Stimulated activated effector memory CD8-positive, alpha-beta T cell treated with anti-CD3 and anti-CD28 coated beads, Interleukin-12 subunit alpha, Interleukin-12 subunit beta, amount 100 ng/mL, for 72 hours (primary cell): ENCODE measurements at regions not wholly inside any gene's neighbourhood (a gene's known extent, or its start where the extent isn't known, plus 50 kb on each side); places are given as distances from the start of the nearest gene placed in this dataset.

Source experiments
- ATAC-seq: fragments of 150-1000 bp; cut with Tn5 transposase; 2 replicates; pipeline ENCODE4 v1.10.0; 2021
- DNase-seq, 2 donors: peaks; one replicate each; pipeline ENCODE4 v3.0.0; 2021 to 2022; ENCODE audit warnings: low spot score in 2 of 2
- H3K27ac Mint-ChIP-seq: one replicate; pipeline ENCODE4 v1.8.0; 2022; ENCODE audit warnings: mild to moderate bottlenecking, mixed read lengths
- H3K36me3 Mint-ChIP-seq: one replicate; pipeline ENCODE4 v1.8.0; 2022; ENCODE audit warnings: mild to moderate bottlenecking, mixed read lengths
- H3K4me1 Mint-ChIP-seq: one replicate; pipeline ENCODE4 v1.8.0; 2022; ENCODE audit warnings: mixed read lengths
- H3K4me3 Mint-ChIP-seq: one replicate; pipeline ENCODE4 v1.8.0; 2022; ENCODE audit warnings: mild to moderate bottlenecking, mixed read lengths
- H3K9me3 Mint-ChIP-seq: one replicate; pipeline ENCODE4 v1.8.0; 2022; ENCODE audit warnings: mixed read lengths

DNA sequence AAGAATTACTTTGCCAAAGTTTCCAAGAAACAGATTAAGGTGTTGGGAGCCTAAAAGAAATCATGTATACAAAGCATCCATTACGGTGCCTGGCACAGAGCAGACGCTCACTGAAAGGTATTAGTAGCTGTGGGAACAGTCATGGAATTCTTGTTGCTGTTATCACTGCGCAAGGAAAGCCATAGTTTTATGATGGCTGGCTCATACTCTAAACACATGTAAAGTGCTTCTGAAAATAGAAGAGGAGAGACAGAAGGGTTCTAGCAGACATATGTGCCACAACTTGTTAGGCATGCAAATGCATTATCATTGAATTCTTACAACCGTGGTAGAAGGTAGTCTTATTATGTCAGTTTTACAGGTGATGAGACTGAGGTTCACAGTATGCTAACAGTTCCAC is 112.4 kb downstream of the TENT5A start:
- peaks cover 11% of the 10 kb centered on the region for H3K9me3 Mint-ChIP-seq
- no peak for DNase-seq
- no peaks in the 10 kb centered on the region for H3K4me1 Mint-ChIP-seq
- no peaks in the 10 kb centered on the region for H3K36me3 Mint-ChIP-seq
- no peak overlapping the region for H3K27ac Mint-ChIP-seq
- no peak overlapping the region for H3K4me3 Mint-ChIP-seq
- ATAC-seq: no peak

DNA sequence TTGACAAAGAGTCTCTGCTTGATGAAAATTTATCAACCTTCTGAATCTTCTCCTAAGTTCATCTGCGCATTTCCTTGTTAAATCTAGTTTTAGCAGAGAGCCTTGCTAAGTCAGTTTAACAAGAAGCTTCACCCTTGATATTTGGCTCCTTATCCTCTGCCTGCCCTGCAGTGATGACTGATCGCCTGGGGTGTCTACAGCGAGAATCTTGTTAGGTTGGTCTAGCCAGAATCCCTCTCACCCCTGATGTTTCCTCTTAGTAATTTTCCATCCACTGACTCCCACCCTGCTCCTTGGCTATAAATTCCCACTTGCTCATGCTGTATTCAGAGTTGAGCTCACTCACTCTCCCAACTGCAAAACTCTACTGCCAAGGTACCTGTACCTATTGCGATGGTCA is 114.1 kb downstream of the TENT5A start:
- H3K9me3 Mint-ChIP-seq: peaks cover 11% of the 10 kb centered on the region
- ATAC-seq: no peak

DNA sequence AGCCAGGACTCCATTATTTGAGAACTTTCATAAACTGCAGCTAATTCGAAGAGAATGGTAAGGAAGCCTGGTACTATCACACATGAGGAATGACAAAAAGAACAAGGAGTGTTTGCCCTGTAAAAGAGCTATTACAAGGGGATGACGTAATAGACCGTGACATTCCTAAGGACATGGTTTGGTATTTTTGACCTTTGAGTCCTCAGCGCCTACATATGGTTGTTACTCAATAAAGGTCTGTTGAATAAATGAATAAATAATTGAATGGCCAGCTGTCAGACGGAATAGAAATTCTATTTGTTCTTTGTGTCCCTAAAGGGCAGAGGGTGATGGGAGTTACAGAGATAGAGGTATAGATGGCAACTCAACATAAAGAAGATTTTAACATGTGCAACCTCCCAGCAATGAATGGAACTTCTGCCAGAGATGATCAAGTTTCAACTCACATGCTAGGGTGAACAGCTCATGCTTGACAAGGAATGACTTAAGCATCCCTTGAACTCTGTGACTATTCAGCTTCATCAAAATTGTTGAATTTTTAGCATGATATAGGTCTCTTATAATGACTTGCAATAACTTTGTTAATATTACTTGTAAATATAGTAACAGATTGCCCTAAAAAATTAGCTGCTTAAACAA is 115.4 kb downstream of the TENT5A start:
- no peak for ATAC-seq
- no peaks in the 10 kb centered on the region for H3K4me1 Mint-ChIP-seq

More for the DNA sequence above, 114.1 kb downstream of the TENT5A start:
- Mint-ChIP-seq H3K36me3 (no peaks in the 10 kb centered on the region), H3K4me1 (no peaks in the 10 kb centered on the region), H3K27ac (no peak overlapping the region), H3K4me3 (no peak overlapping the region)
- no peak for DNase-seq

DNA sequence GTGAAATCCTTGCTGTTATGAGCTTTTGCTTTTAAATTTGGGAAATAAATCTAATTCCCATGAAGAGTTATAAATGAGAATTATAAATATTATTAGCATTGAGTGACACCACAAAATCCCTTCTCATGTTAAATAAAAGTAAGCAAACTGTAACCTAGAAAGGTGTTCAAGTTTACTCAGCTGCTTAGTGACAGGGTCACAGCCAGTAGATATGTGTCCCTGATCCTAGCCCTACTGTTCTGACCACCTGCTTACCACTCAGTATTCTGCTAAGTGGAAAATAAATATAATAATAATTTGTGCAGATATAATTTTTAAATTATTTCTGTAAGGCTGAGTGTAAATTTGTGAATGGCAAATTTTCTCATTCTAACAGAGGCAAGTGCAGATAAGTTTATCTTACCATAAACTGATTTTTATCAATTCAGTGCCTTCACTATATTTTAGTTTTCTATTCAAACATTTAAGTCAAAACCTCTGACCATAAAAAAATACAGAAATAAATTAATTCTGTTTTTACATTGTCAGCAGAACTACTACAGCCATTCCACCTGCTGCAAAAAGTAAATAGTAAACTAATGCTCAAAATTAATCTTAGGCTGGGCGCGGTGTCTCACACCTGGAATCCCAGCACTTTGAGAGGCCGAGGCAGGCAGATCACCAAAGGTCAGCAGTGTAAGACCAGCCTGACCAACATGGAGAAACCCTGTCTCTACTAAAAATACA is 118.2 kb downstream of the TENT5A start:
- Mint-ChIP-seq H3K4me1 (no peaks in the 10 kb centered on the region), H3K36me3 (no peaks in the 10 kb centered on the region), H3K27ac (no peak overlapping the region), H3K4me3 (no peak overlapping the region), H3K9me3 (peaks cover 25% of the 10 kb centered on the region)
- DNase-seq (no peak), ATAC-seq (no peak)

More for the DNA sequence above, 115.4 kb downstream of the TENT5A start:
- no peaks in the 10 kb centered on the region for H3K36me3 Mint-ChIP-seq
- H3K27ac Mint-ChIP-seq: no peak overlapping the region
- no peak overlapping the region for H3K4me3 Mint-ChIP-seq
- DNase-seq: no peak
- peaks cover 17% of the 10 kb centered on the region for H3K9me3 Mint-ChIP-seq

DNA sequence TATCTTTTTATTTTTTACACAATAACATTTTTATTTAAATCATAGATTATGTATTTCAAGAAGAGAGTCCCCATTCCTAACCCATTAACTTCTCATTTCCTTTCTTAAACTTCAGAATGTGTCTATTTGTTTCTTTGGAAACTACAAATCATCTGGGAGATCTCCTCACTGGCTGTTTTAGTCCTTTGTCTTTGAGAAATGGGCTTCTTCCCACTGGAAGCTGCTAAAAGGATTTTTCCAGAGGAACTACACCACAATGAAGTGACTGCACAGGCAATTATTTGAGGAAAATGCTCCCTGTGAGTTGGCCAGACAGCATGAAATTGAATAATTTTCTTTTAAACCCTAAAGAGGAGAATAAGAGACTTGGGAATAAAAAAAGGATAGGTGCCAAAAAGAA is 119.1 kb downstream of the TENT5A start:
- DNase-seq (no peak), ATAC-seq (no peak)
- Mint-ChIP-seq H3K9me3 (peaks cover 28% of the 10 kb centered on the region), H3K4me3 (no peak overlapping the region), H3K36me3 (no peaks in the 10 kb centered on the region), H3K27ac (no peak overlapping the region), H3K4me1 (no peaks in the 10 kb centered on the region)

DNA sequence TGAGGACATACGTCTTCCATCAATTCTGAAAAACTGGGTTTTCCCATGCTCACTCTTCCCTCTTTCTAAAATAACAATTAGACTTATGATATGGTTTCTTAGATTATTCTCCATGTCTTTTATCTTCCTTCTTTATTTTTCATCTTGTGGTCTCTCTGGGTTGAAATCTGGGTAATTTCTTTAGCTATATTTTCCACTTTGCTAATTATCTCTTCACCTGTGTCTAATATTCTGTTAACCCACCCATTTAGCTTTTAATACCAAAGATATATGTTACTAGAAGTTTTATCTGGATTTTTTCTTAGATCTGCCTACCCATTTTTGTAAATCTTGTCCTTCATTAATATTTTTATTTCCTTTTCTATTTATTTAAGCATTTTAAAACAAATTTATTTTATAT is 121.8 kb downstream of the TENT5A start:
- DNase-seq: no peak
- no peak for ATAC-seq
- no peak overlapping the region for H3K4me3 Mint-ChIP-seq
- no peaks in the 10 kb centered on the region for H3K4me1 Mint-ChIP-seq
- H3K36me3 Mint-ChIP-seq: no peaks in the 10 kb centered on the region
- no peak overlapping the region for H3K27ac Mint-ChIP-seq
- peaks cover 30% of the 10 kb centered on the region for H3K9me3 Mint-ChIP-seq

DNA sequence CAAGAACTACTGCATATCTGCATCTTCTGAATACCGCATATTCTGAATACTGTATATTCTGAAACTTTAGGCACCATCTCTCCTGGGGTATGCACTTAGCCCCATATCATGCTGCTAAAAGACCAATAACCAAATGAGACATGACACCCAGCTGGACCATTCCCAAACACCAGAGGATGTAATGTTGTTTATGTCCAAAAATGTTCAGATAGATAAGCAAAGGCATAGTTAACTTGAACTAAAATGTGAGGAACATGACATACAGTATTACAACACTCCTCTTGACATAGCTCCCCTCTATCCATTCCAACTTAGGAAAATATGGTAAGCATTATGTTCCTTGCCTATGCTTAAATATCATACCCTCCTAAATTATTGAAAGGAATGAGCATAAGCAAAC is 127.3 kb downstream of the TENT5A start:
- Mint-ChIP-seq H3K36me3 (no peaks in the 10 kb centered on the region), H3K9me3 (peaks cover 15% of the 10 kb centered on the region), H3K4me1 (no peaks in the 10 kb centered on the region), H3K27ac (no peak overlapping the region), H3K4me3 (no peak overlapping the region)
- DNase-seq (no peak), ATAC-seq (no peak)

DNA sequence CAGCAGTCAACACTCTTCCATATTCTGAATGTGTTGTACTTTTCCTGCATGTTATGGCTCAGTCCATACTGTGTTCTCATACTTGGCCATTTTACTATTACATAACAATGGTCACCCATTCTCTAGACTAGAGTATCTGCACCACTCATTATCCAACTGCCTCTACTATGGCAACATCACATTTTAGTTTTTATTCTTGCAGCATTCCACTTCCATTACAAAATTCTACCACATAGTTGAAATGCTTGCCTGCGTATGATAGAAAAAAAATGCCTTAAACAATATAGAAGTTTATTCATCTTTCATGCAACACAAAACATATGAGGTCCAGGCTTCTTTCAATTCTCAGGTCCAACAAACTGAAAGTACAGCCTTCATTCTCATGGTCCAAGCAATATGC is 128.0 kb downstream of the TENT5A start:
- H3K4me1 Mint-ChIP-seq: no peaks in the 10 kb centered on the region
- no peak for DNase-seq
- ATAC-seq: no peak
- peaks cover 12% of the 10 kb centered on the region for H3K9me3 Mint-ChIP-seq
- H3K36me3 Mint-ChIP-seq: no peaks in the 10 kb centered on the region
- no peak overlapping the region for H3K27ac Mint-ChIP-seq
- H3K4me3 Mint-ChIP-seq: no peak overlapping the region

DNA sequence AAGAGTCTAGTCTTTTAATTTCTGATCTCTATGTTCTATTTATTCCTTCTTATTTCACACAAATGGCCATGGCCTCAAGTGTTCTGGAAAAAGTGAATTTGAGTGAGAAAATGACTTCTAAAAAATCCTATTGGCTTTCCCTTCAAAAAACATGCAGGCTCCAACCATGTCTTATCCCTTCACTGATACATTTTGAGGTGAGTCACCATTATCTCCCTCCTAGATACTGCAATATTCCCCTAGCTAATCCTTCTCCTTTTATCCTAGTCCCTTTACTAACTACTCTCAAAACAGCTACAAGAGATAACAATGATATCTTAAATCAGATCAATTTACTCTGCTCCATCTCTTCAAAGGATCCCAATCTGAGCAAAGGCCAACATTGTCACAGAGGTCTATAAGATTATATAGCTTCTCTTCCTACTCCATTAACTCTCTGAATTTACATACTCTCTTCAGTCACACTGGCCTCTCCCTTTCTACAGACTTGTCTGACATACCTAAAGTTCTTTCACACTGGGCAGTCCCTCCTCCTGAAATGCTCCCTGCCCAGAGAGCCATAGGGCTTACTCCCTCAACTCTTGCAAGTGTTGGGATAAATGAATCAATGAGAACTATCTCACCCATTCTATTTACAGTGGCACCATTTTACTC is 129.2 kb downstream of the TENT5A start:
- H3K36me3 Mint-ChIP-seq: no peaks in the 10 kb centered on the region
- DNase-seq (no peak), ATAC-seq (no peak)
- no peak overlapping the region for H3K27ac Mint-ChIP-seq
- H3K4me3 Mint-ChIP-seq: no peak overlapping the region
- no peaks in the 10 kb centered on the region for H3K4me1 Mint-ChIP-seq
- peaks cover 9% of the 10 kb centered on the region for H3K9me3 Mint-ChIP-seq

DNA sequence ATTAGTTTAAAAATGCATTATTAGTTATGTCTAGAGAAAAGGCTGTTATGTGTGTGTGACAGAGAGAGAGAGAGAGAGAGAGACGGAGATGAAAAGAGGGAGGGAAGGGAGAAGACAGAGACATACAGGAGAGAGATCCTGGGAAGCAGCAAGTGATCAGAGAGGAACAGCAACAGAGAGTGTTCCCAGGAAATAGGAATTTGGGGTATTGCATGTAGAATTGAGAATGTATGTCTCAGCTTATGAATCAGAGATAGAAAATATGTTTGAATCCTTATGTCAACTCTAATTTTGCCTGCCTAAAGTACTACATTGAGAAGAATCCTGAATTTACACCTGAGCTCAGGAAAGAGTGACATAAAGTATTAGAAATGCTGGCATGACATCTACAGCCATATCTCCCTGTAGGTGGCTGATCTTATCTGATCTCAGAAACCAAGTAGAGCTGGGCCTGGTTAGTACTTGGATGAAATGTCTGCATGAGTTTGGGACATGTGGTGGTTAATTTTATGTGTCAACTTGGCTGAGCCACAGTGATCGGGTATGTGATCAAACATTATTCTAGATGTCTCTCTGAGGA is 130.6 kb downstream of the TENT5A start:
- ATAC-seq: no peak
- no peaks in the 10 kb centered on the region for H3K36me3 Mint-ChIP-seq

DNA sequence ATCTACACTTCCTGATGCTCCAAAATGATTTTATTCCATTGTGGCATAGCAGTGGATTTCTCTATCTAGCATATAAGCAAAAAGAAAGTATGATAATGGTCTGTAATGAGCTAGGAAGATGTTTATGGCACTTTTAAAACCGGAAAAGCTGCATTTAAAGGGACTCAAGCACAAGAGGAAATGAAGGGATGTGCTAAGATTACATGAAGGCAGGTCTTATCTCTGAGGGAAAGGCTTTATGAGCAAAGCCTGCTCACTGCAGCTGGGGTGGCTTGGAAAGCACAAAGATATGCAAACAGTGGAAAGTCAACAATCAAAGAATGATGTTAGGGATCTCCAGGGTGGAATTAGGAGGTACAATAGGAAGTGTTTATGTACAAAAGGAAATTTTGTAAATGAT is 138.2 kb downstream of the TENT5A start:
- no peaks in the 10 kb centered on the region for H3K4me1 Mint-ChIP-seq
- DNase-seq: no peak

More for the DNA sequence above, 130.6 kb downstream of the TENT5A start:
- no peak overlapping the region for H3K27ac Mint-ChIP-seq
- H3K4me1 Mint-ChIP-seq: no peaks in the 10 kb centered on the region
- DNase-seq: no peak
- peaks cover 9% of the 10 kb centered on the region for H3K9me3 Mint-ChIP-seq
- no peak overlapping the region for H3K4me3 Mint-ChIP-seq

DNA sequence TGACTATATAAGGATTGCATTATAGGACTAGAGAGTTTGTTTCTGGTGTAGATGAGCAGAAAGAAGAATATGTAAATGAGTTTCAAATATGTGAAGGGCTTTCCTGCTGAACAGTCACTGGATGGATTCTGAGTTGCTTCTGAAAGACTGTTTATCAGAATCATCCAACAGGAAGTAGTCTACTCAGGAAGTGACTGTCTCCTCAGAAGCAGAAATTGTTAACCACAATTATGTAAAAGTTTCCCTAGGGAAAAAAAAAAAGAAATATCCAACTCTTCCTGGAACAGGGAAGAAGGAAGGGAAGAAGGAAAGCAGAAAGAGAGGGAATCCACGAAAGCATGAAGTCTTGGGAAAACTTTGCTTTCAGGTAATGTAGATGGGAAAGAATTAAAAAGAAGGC is 138.9 kb downstream of the TENT5A start:
- H3K27ac Mint-ChIP-seq: no peak overlapping the region
- no peaks in the 10 kb centered on the region for H3K4me1 Mint-ChIP-seq
- peaks cover 6% of the 10 kb centered on the region for H3K9me3 Mint-ChIP-seq
- ATAC-seq (no peak), DNase-seq (no peak)
- no peak overlapping the region for H3K4me3 Mint-ChIP-seq
- H3K36me3 Mint-ChIP-seq: no peaks in the 10 kb centered on the region

More for the DNA sequence above, 138.2 kb downstream of the TENT5A start:
- peaks cover 6% of the 10 kb centered on the region for H3K9me3 Mint-ChIP-seq
- ATAC-seq: no peak
- H3K36me3 Mint-ChIP-seq: no peaks in the 10 kb centered on the region
- no peak overlapping the region for H3K4me3 Mint-ChIP-seq
- H3K27ac Mint-ChIP-seq: no peak overlapping the region

DNA sequence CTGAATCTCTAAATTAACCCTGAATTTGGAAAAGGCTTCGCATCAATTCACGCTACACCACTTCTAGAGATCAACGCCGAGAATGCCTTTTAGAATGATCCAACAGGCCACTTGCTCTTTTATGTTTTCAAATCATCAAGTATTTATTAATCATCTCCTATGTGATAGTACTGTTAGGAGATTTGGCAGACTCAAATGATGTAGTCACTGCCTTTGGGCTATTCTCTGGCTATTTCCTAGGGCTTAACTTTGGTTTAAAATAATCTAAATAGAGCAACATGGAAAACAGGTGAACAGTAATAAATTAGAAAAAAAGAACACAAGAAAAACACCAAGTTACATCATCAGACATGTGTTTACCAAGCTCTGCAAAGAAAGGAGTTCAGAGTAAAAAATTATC is 140.3 kb downstream of the TENT5A start:
- Mint-ChIP-seq H3K27ac (no peak overlapping the region), H3K9me3 (peaks cover 6% of the 10 kb centered on the region), H3K4me1 (no peaks in the 10 kb centered on the region), H3K4me3 (no peak overlapping the region), H3K36me3 (no peaks in the 10 kb centered on the region)
- DNase-seq (no peak), ATAC-seq (no peak)

DNA sequence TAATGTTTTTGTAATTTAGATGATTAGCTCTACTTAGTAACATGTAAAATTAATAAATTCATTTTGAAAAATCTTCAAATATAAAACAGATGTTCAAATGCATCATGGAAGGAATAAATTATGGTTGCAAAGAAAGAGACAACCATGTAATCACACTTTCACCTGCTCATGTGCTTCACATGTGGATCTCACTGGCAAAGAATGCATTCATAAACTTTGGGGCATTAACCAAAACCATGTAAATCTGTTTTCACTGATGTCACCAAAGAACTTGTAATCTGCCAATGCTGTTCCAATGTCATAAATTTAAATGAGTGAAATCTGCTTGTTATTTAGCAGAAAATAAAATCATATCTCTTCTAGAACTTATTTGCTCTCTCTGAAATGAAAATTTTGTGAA is 142.7 kb downstream of the TENT5A start:
- ATAC-seq: no peak
- DNase-seq: no peak
- no peaks in the 10 kb centered on the region for H3K36me3 Mint-ChIP-seq
- peaks cover 6% of the 10 kb centered on the region for H3K9me3 Mint-ChIP-seq
- H3K4me1 Mint-ChIP-seq: no peaks in the 10 kb centered on the region
- H3K4me3 Mint-ChIP-seq: no peak overlapping the region
- H3K27ac Mint-ChIP-seq: no peak overlapping the region

DNA sequence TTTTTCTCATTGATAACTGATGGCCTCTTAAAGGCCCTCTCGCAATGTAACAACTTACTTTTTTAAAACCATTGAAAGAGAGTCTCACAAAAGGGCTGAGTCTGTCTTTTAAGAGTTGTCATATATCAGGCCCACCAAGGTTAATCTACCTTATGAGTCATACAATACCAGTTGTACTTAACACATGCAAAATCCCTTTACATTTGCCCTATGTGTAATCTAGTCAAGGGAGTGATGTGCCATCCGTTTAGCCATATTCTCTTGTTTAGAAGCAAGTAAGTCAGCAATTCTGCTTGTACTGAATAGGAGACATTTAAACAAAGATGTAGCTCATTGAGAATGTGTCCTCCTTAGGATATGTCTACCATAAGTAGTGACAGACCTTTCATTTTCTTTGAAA is 143.7 kb downstream of the TENT5A start:
- no peaks in the 10 kb centered on the region for H3K4me1 Mint-ChIP-seq
- no peaks in the 10 kb centered on the region for H3K36me3 Mint-ChIP-seq
- no peak overlapping the region for H3K4me3 Mint-ChIP-seq
- ATAC-seq (no peak), DNase-seq (no peak)
- peaks cover 3% of the 10 kb centered on the region for H3K9me3 Mint-ChIP-seq
- no peak overlapping the region for H3K27ac Mint-ChIP-seq

DNA sequence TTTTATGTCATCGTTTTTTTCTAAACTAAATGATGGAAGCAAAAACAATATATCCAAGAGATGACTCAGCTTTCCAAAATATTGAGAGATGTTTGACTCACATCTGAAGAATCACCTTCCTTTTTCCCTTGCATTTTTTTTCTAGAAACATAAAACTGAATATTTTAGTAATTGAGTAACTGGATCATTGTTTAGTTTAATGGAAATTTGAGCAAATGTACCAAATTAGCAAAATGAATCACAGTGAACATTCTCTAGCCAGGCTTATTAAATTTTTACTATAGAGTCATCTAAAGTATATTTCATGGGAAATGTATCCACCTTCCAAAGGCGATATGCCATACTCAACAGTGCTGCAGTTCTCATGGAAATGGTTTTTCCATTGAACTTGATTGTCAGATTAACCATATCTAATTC is 145.5 kb downstream of the TENT5A start:
- H3K27ac Mint-ChIP-seq: no peak overlapping the region
- ATAC-seq (no peak), DNase-seq (no peak)

More for the DNA sequence above, 145.5 kb downstream of the TENT5A start:
- Mint-ChIP-seq H3K9me3 (peaks cover 3% of the 10 kb centered on the region), H3K36me3 (no peaks in the 10 kb centered on the region), H3K4me3 (no peak overlapping the region), H3K4me1 (no peaks in the 10 kb centered on the region)
